ENCODE measurements at regions not wholly inside any gene's neighbourhood (a gene's known extent, or its start where the extent isn't known, plus 50 kb on each side); places are given as distances from the start of the nearest gene placed in this dataset.
"Not testable (repeated sequence)": the region's sequence is repeated elsewhere in the genome, so short reads cannot be mapped to it uniquely, and the experiment has no call there.

DNA sequence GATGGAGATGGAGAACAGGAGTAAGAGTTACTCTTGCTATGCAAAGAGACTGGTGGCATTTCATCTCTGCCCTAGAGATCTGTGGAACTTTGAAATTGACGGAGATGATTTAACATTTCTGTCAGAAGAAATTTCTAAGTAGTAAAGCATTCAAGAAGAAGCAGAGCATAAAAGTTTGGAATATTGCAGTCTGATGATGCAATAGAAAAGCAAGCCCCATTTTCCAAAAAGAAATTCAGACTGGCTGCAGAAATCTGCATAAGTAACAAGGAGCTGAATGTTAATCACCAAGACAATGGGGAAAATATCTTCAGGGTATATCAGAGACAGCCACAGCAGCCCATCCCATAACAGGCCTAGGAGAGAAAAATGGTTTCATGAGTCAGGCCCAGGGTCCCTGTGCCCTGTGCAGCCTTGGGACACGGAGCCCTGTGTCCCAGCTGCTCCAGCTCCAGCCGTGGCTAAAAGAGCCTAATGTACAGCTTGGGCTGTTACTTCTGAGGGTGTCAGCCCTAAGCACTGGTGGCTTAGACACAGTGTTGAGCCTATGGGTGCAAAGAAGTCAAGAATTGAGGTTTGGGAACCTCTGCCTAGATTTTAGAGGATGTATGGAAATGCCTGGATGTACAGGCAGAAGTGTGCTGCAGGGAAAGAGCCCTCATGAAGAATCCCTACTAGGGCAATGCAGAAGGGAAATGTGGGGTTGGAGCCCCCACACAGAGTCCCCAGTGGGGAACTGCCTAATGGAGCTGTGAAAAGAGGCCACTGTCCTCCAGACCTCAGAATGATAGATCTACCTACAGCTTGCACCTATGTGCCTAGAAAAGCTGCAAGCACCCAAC is 616.6 kb downstream of the SLC16A7 start:
- intact Hi-C loops (cut with DNase I), result no loop called here
- no peak overlapping the region for H3K27ac ChIP-seq

DNA sequence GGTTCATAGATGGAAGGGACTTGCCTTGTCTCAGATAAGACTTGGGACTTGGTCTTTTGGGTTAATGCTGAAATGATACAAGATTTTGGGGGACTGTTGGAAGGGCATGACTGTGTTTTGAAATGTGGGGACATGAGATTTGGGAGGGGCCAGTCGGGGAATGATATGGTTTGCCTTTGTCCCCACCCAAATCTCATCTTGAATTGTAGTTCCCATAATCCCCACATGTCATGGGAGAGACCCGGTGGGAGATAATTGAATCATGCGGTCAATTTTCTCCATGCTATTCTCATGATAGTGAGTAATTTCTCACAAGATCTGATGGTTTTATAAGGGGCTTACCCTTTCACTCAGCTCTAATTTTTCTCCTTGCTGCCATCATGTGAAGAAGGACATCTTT is 617.4 kb downstream of the SLC16A7 start:
- H3K9me3 ChIP-seq (replicated peaks in 1 of 3); H3K4me1 ChIP-seq (replicated peaks in 1 of 2); H3K27me3 ChIP-seq; H3K4me3 ChIP-seq; DNase-seq; H3K27ac ChIP-seq; H3K36me3 ChIP-seq (replicated peaks in 1 of 2); intact Hi-C loops (cut with DNase I): not testable (repeated sequence)
- 83 to 90% (median 84%) methylated on average over 3 of the region's 3 CpGs for WGBS, 4 donors

More for the DNA sequence above, 616.6 kb downstream of the SLC16A7 start:
- TF ChIP-seq, protein P1, sequence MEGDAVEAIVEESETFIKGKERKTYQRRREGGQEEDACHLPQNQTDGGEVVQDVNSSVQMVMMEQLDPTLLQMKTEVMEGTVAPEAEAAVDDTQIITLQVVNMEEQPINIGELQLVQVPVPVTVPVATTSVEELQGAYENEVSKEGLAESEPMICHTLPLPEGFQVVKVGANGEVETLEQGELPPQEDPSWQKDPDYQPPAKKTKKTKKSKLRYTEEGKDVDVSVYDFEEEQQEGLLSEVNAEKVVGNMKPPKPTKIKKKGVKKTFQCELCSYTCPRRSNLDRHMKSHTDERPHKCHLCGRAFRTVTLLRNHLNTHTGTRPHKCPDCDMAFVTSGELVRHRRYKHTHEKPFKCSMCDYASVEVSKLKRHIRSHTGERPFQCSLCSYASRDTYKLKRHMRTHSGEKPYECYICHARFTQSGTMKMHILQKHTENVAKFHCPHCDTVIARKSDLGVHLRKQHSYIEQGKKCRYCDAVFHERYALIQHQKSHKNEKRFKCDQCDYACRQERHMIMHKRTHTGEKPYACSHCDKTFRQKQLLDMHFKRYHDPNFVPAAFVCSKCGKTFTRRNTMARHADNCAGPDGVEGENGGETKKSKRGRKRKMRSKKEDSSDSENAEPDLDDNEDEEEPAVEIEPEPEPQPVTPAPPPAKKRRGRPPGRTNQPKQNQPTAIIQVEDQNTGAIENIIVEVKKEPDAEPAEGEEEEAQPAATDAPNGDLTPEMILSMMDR (IDR thresholded peaks at IDR 0.05), result no peak
- no peak for TF ChIP-seq POLR2A (IDR thresholded peaks at IDR 0.05)
- no peak for DNase-seq
- WGBS, 4 donors, result 74 to 90% (median 85%) methylated on average over 3 of the region's 3 CpGs
- Histone ChIP-seq H3K9me3 (replicated peaks in 1 of 3) (no peaks in the 10 kb centered on the region), H3K4me3 (no peak overlapping the region), H3K27me3 (no peaks in the 10 kb centered on the region), H3K36me3 (replicated peaks in 1 of 2) (no peaks in the 10 kb centered on the region), H3K4me1 (replicated peaks in 1 of 2) (no peaks in the 10 kb centered on the region)

DNA sequence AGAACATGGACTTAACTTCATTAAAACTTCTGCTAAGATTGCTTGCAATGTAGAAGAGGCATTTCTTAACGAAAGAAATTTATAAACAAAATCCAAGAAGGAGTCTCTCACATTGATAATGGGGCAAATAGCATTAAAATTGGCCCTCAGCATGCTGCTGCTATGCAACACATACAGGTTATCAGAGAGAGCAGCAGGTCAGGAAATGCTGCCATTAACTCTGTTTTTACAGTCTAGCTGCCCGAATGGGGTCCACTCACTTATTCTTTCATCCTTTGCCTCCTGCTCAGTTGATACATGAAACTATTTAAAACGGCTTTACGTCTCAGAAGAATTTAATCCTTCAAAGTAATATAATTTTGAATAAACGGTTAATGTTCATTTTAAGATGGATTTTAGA is 620.4 kb downstream of the SLC16A7 start:
- WGBS, 4 donors, result 51 to 62% (median 57%) methylated on average over 5 of the region's 5 CpGs
- Histone ChIP-seq H3K4me1 (replicated peaks in 1 of 2) (no peaks in the 10 kb centered on the region), H3K36me3 (replicated peaks in 1 of 2) (no peaks in the 10 kb centered on the region), H3K27ac (no peak overlapping the region), H3K4me3 (no peak overlapping the region), H3K9me3 (replicated peaks in 1 of 3) (no peaks in the 10 kb centered on the region), H3K27me3 (no peaks in the 10 kb centered on the region)
- DNase-seq, result no peak
- TF ChIP-seq POLR2A (IDR thresholded peaks at IDR 0.05), result no peak
- TF ChIP-seq, protein P1 (IDR thresholded peaks at IDR 0.05), result no peak
- intact Hi-C loops (cut with DNase I), result no loop called here

DNA sequence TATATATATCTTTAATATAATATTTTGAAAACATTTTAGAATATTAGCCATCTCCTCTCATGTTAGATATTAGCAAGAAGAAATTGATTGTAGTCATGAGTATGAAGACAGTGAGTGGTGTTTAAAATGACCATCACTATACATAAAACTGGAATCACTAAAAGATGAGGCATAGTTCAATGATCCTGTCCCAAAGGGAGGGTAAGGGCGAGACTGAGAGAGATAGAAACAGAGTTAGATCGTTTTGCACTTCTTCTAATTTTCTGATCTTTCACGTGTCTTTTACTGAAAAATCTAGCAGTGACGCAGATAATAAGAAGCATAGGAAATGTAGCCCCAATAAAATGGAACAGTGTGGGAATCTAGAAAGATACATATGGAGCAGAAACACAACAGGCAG is 627.4 kb downstream of the SLC16A7 start:
- WGBS, 4 donors, result 50 to 69% (median 62%) methylated on average over 4 of the region's 4 CpGs
- Histone ChIP-seq H3K36me3 (replicated peaks in 1 of 2) (no peaks in the 10 kb centered on the region), H3K4me3 (no peak overlapping the region), H3K27ac (no peak overlapping the region), H3K9me3 (replicated peaks in 1 of 3) (no peaks in the 10 kb centered on the region), H3K27me3 (no peaks in the 10 kb centered on the region), H3K4me1 (replicated peaks in 1 of 2) (no peaks in the 10 kb centered on the region)
- TF ChIP-seq, protein P1 (IDR thresholded peaks at IDR 0.05), result no peak
- no peak for TF ChIP-seq POLR2A (IDR thresholded peaks at IDR 0.05)
- intact Hi-C loops (cut with DNase I), result no loop called here
- DNase-seq, result no peak

Measured in adrenal gland (tissue), 9 donors.